ENCODE measurements at regions not wholly inside any gene's neighbourhood (a gene's known extent, or its start where the extent isn't known, plus 50 kb on each side); places are given as distances from the start of the nearest gene placed in this dataset.

GRCh38 chr6:168213121-168213524, 106.5 kb downstream of the DACT2 start:
- intact Hi-C loops (cut with micrococcal nuclease) = no loop called here
- no peak overlapping the region for H3K9ac ChIP-seq (ENCODE audit: low read length)
- no peaks in the 10 kb centered on the region for H4K20me1 ChIP-seq (ENCODE audit: insufficient read depth)
- no TSS peak for BruUV-seq (replicated peaks)
- H3K9me3 ChIP-seq (ENCODE audit: control insufficient read depth in 1 of 2, insufficient read depth in 1 of 2, low read depth in 1 of 2, low read length in 2 of 2) = no peaks in the 10 kb centered on the region
- peaks cover 5% of the 10 kb centered on the region; the same call in 1 of the 2 replicates for H3K27me3 ChIP-seq (ENCODE audit: insufficient read depth, low read length)
- POLR2A ChIA-PET = no interaction called here
- H3K9me2 ChIP-seq (ENCODE audit: insufficient read depth) = no peaks in the 10 kb centered on the region
- RAD21 ChIA-PET (ENCODE audit: low non-redundant PET in 1 of 2, low total read pairs in 2 of 2, uncharacterized antibody in 2 of 2, unreplicated experiment in 2 of 2) = no interaction called here
- no peaks in the 10 kb centered on the region for H3K4me1 ChIP-seq (ENCODE audit: control insufficient read depth in 1 of 2, insufficient read depth in 2 of 2, low read length in 2 of 2)
- no peak overlapping the region for H3K27ac ChIP-seq (ENCODE audit: low read depth, low read length)
- CTCF ChIA-PET = no interaction called here
- no peaks in the 10 kb centered on the region for H3K36me3 ChIP-seq (ENCODE audit: control insufficient read depth in 1 of 2, insufficient read depth in 2 of 2, low read length in 2 of 2)
- H3K4me3 ChIP-seq (replicated peaks in 1 of 2; ENCODE audit: low read depth in 1 of 2, low read length in 2 of 2) = no peak overlapping the region
- no peak overlapping the region for H3K4me2 ChIP-seq (ENCODE audit: low read length)
- ATAC-seq = no peak
- no peak for DNase-seq (ENCODE audit: low read depth, low spot score)
- H2AFZ ChIP-seq (ENCODE audit: low read depth, low read length, poor library complexity, severe bottlenecking) = no peak overlapping the region
- H3K79me2 ChIP-seq (ENCODE audit: insufficient read depth, low read length) = no peaks in the 10 kb centered on the region
- TF ChIP-seq SRF (IDR thresholded peaks at IDR 0.05; ENCODE audit: low read depth) = no peak
- TF ChIP-seq EZH2 (IDR thresholded peaks at IDR 0.05) = no peak

DNA sequence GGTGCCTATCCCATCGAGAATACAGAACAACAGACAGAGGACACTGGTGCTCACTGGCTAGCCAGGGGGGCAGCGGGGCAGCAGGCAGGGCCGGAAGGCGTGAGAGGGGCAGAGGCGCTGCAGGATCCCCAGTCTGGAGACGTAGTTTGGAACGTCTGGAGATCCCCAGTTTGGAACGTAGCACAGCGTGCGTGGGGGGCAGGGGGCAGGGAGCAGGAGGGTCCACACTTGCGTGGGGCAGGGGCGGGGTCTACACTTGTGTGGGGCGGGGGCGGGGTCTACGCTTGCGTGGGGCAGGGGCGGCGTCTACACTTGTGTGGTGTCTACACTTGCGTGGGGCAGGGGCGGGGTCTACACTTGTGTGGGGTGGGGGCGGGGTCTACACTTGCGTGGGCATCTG, 107.2 kb downstream of the DACT2 start:
- ChIA-PET RAD21 (ENCODE audit: low non-redundant PET in 1 of 2, low total read pairs in 2 of 2, uncharacterized antibody in 2 of 2, unreplicated experiment in 2 of 2) (no interaction called here), POLR2A (no interaction called here), CTCF (no interaction called here)
- H2AFZ ChIP-seq (ENCODE audit: low read depth, low read length, poor library complexity, severe bottlenecking) = no peak overlapping the region
- no TSS peak for BruUV-seq (replicated peaks)
- no peak overlapping the region for H3K4me2 ChIP-seq (ENCODE audit: low read length)
- no peaks in the 10 kb centered on the region for H3K9me3 ChIP-seq (ENCODE audit: control insufficient read depth in 1 of 2, insufficient read depth in 1 of 2, low read depth in 1 of 2, low read length in 2 of 2)
- H3K36me3 ChIP-seq (ENCODE audit: control insufficient read depth in 1 of 2, insufficient read depth in 2 of 2, low read length in 2 of 2) = no peaks in the 10 kb centered on the region
- intact Hi-C loops (cut with micrococcal nuclease) = no loop called here
- no peak for DNase-seq (ENCODE audit: low read depth, low spot score)
- no peaks in the 10 kb centered on the region for H3K9me2 ChIP-seq (ENCODE audit: insufficient read depth)
- H4K20me1 ChIP-seq (ENCODE audit: insufficient read depth) = no peaks in the 10 kb centered on the region
- no peak overlapping the region for H3K27ac ChIP-seq (ENCODE audit: low read depth, low read length)
- no peak for ATAC-seq
- peaks cover 5% of the 10 kb centered on the region; the same call in 1 of the 2 replicates for H3K27me3 ChIP-seq (ENCODE audit: insufficient read depth, low read length)
- no peaks in the 10 kb centered on the region for H3K79me2 ChIP-seq (ENCODE audit: insufficient read depth, low read length)
- no peaks in the 10 kb centered on the region for H3K4me1 ChIP-seq (ENCODE audit: control insufficient read depth in 1 of 2, insufficient read depth in 2 of 2, low read length in 2 of 2)
- no peak for TF ChIP-seq ZFX (IDR thresholded peaks at IDR 0.05)
- no peak for TF ChIP-seq EZH2 (IDR thresholded peaks at IDR 0.05)
- no peak for TF ChIP-seq CTCF (IDR thresholded peaks at IDR 0.05 in 2 of 3, conservative IDR thresholded peaks at IDR 0.05 in 1 of 3; ENCODE audit: borderline replicate concordance in 1 of 3, insufficient read depth in 1 of 3, low read depth in 2 of 3, low read length in 2 of 3)
- no peak for TF ChIP-seq YY1 (IDR thresholded peaks at IDR 0.05; ENCODE audit: extremely low read depth, insufficient replicate concordance, low read depth, low read length)
- no peak for TF ChIP-seq ZNF274 (IDR thresholded peaks at IDR 0.05; ENCODE audit: low read depth, low read length)
- TF ChIP-seq, protein P1, sequence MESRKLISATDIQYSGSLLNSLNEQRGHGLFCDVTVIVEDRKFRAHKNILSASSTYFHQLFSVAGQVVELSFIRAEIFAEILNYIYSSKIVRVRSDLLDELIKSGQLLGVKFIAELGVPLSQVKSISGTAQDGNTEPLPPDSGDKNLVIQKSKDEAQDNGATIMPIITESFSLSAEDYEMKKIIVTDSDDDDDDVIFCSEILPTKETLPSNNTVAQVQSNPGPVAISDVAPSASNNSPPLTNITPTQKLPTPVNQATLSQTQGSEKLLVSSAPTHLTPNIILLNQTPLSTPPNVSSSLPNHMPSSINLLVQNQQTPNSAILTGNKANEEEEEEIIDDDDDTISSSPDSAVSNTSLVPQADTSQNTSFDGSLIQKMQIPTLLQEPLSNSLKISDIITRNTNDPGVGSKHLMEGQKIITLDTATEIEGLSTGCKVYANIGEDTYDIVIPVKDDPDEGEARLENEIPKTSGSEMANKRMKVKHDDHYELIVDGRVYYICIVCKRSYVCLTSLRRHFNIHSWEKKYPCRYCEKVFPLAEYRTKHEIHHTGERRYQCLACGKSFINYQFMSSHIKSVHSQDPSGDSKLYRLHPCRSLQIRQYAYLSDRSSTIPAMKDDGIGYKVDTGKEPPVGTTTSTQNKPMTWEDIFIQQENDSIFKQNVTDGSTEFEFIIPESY (IDR thresholded peaks at IDR 0.05; ENCODE audit: extremely low read depth, insufficient replicate concordance, low read length) = no peak
- no peak for TF ChIP-seq RAD21 (IDR thresholded peaks at IDR 0.05; ENCODE audit: low read depth)
- TF ChIP-seq CEBPB (IDR thresholded peaks at IDR 0.05; ENCODE audit: low read depth) = no peak
- no peak for TF ChIP-seq ELF1 (IDR thresholded peaks at IDR 0.05; ENCODE audit: borderline replicate concordance, low read depth)
- TF ChIP-seq SP1 (IDR thresholded peaks at IDR 0.05; ENCODE audit: low read depth) = no peak
- TF ChIP-seq EZH2phosphoT487 (IDR thresholded peaks at IDR 0.05; ENCODE audit: borderline replicate concordance) = no peak
- no peak for TF ChIP-seq FOSL1 (IDR thresholded peaks at IDR 0.05; ENCODE audit: low read depth)
- TF ChIP-seq SIN3A (IDR thresholded peaks at IDR 0.05; ENCODE audit: low read depth) = no peak
- no peak for TF ChIP-seq POLR2A (IDR thresholded peaks at IDR 0.05; ENCODE audit: borderline replicate concordance, extremely low read depth, insufficient read depth, insufficient read length)
- no peak for TF ChIP-seq JUND (IDR thresholded peaks at IDR 0.05)
- no peak for TF ChIP-seq CBX3 (IDR thresholded peaks at IDR 0.05; ENCODE audit: low read depth)
- TF ChIP-seq SRF (IDR thresholded peaks at IDR 0.05; ENCODE audit: low read depth) = no peak
- TF ChIP-seq POLR2AphosphoS5 (IDR thresholded peaks at IDR 0.05; ENCODE audit: low read depth, low read length) = no peak
- H3K4me3 ChIP-seq (replicated peaks in 1 of 2; ENCODE audit: low read depth in 1 of 2, low read length in 2 of 2) = no peak overlapping the region
- no peak overlapping the region for H3K9ac ChIP-seq (ENCODE audit: low read length)
